ENCODE measurements at regions not wholly inside any gene's neighbourhood (a gene's known extent, or its start where the extent isn't known, plus 50 kb on each side); places are given as distances from the start of the nearest gene placed in this dataset.

- TF ChIP-seq CTCF (conservative IDR thresholded peaks at IDR 0.05; ENCODE audit: low read length) (no peak), EZH2phosphoT487 (IDR thresholded peaks at IDR 0.05; ENCODE audit: borderline replicate concordance) (no peak)
These were observed 59.5 kb upstream of the NCKAP5 start for GRCh38 chr2:133627741-133628140.

Data from Loucy (cell line).